ENCODE measurements at regions not wholly inside any gene's neighbourhood (a gene's known extent, or its start where the extent isn't known, plus 50 kb on each side); places are given as distances from the start of the nearest gene placed in this dataset.

DNA sequence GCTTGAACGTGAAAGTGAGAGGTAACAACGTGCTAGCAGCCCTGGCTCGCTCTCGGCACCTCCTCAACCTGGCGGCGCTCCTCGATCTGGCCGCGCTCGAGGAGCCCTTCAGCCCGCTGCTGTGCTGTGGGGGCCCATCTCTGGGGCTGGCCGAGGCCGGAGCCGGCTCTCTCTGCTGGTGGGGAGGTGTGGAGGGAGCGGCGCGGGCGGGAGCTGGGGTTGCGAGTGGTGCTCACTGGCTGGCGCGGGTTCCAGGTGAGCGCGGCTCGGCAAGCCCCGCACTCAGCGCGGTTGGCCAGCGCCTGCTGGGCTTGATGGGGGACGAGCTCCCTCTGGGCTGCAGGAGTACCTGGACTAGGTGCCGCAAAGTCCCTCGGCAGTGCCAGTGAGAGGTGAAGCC lies 52.5 kb upstream of the RPS6KA2 start:
- TF ChIP-seq, protein P1, sequence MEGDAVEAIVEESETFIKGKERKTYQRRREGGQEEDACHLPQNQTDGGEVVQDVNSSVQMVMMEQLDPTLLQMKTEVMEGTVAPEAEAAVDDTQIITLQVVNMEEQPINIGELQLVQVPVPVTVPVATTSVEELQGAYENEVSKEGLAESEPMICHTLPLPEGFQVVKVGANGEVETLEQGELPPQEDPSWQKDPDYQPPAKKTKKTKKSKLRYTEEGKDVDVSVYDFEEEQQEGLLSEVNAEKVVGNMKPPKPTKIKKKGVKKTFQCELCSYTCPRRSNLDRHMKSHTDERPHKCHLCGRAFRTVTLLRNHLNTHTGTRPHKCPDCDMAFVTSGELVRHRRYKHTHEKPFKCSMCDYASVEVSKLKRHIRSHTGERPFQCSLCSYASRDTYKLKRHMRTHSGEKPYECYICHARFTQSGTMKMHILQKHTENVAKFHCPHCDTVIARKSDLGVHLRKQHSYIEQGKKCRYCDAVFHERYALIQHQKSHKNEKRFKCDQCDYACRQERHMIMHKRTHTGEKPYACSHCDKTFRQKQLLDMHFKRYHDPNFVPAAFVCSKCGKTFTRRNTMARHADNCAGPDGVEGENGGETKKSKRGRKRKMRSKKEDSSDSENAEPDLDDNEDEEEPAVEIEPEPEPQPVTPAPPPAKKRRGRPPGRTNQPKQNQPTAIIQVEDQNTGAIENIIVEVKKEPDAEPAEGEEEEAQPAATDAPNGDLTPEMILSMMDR (IDR thresholded peaks at IDR 0.05; ENCODE audit: low read depth, low read length, missing control alignments), result no peak
- no peak for DNase-seq
- Histone ChIP-seq H3K27me3 (replicated peaks) (no peaks in the 10 kb centered on the region), H3K27ac (no peak overlapping the region), H3K36me3 (replicated peaks) (no peaks in the 10 kb centered on the region), H3K4me3 (ENCODE audit: low read depth, low read length) (no peak overlapping the region)
- in situ Hi-C loops (cut with HindIII; ENCODE audit: low pct_ligation_motif_present, low sequenced_read_pairs), result no loop called here

DNA sequence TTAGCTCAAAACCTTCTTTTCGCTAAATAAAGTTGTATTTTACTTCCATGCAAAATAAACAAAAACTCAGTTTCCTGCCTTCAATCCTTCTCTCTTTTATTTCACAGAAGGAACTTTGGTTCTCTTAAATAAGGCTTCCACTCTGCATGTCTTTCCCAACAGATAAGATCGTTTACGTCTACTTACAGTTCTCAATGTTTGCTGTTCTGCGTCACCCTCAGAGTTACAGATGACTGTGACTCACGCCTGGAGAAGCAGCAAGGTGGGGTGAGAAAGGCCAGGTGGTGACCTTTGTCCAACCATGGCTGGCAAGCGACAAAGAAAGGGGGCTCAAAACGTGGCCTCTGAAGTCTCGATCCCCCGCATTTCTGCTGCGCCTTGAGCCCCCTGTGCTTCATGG lies 51.4 kb upstream of the RPS6KA2 start:
- no peaks in the 10 kb centered on the region for H3K27me3 ChIP-seq (replicated peaks)
- in situ Hi-C loops (cut with HindIII; ENCODE audit: low pct_ligation_motif_present, low sequenced_read_pairs), result no loop called here
- H3K27ac ChIP-seq, result no peak overlapping the region
- no peak overlapping the region for H3K4me3 ChIP-seq (ENCODE audit: low read depth, low read length)
- no peak for DNase-seq
- TF ChIP-seq, protein P1 (IDR thresholded peaks at IDR 0.05; ENCODE audit: low read depth, low read length, missing control alignments), result no peak
- H3K36me3 ChIP-seq (replicated peaks), result no peaks in the 10 kb centered on the region

DNA sequence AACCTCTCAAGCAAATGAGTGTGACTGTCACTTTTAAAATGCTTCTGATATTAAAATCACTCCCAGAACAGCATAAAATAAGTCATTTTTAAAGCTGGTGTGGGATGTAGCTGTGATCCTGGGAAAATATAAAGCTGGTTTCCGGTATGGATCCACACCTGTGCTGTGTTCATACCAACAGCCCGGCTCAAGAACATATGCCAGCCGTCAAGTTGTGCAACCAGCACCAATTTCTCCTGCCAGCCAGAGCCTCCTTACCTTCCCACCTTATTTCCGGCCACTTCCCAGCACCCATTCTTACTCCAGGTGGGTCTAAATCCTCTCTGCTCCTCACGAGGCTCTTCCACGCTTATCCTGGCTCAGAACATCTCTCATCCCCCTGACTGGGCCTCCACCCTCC lies 50.9 kb upstream of the RPS6KA2 start:
- TF ChIP-seq, protein P1 (IDR thresholded peaks at IDR 0.05; ENCODE audit: low read depth, low read length, missing control alignments), result no peak
- in situ Hi-C loops (cut with HindIII; ENCODE audit: low pct_ligation_motif_present, low sequenced_read_pairs), result no loop called here
- DNase-seq, result no peak

More for the DNA sequence above, 50.9 kb upstream of the RPS6KA2 start:
- Histone ChIP-seq H3K4me3 (ENCODE audit: low read depth, low read length) (no peak overlapping the region), H3K36me3 (replicated peaks) (no peaks in the 10 kb centered on the region), H3K27ac (no peak overlapping the region), H3K27me3 (replicated peaks) (no peaks in the 10 kb centered on the region)
